Hematopoietic multipotent progenitor cell treated with erythropoietin and hydrocortisone succinate and interleukin-3 and kit ligand, for 17 days (in vitro differentiated cells): ENCODE measurements at regions not wholly inside any gene's neighbourhood (a gene's known extent, or its start where the extent isn't known, plus 50 kb on each side); places are given as distances from the start of the nearest gene placed in this dataset.
"Not testable (repeated sequence)": the region's sequence is repeated elsewhere in the genome, so short reads cannot be mapped to it uniquely, and the experiment has no call there.

Experiments
- DNase-seq: peaks from one replicate; pipeline ENCODE4 v3.0.0-alpha.2; 2015; ENCODE audit warnings: low spot score

DNA sequence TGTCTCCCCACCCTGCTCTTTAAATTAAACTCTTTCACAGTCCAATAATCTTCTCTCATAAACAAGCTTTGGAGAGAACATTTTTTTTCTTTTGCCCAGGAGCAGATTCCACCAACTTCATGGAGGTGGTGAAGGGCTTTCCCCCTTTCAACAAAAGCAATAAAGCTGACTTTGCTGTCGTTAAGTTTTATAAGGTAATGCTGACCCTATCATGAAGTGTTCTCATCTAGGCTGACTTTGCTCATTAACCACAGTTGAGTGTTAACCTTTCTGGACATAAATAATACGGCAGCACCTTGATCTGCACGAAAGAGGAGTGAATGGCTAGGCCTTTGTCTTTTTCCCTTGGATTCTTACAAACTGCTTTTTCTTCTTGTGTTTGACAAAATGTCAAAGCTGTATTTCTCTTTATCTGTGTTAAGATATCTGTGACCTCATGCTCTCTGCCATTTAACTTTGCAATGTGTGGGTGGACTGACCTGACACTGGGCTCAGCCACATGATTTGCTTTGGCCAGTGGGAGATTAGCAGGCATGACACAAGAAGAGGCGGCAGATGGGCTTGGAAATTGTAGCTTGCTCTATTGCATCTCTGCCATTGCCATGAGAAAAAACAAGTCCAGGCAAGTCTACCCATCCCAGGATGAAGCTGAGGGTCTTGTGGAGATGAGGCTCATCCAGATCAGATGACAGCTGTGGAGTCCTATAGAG is 470.9 kb upstream of the CCDC196 start:
- no peak for DNase-seq

DNA sequence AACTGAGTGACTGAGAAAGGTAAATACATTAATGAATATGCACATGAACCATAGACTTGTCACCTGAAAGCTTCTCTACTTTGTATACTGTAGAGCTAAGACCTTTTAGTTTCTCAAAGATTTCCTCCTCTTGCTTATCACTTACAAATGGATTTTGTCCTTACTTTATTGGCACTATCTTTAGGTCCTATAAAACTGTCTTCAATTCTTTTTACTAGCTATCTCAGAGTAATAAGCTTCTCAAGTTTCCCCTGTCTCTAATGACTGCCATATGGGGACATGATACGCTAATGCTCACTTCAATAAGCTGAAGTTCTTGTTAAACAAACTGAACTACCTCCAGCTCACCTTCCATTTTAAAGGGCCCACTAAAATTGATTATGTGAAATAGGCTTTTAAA is 468.2 kb upstream of the CCDC196 start:
- no peak for DNase-seq

DNA sequence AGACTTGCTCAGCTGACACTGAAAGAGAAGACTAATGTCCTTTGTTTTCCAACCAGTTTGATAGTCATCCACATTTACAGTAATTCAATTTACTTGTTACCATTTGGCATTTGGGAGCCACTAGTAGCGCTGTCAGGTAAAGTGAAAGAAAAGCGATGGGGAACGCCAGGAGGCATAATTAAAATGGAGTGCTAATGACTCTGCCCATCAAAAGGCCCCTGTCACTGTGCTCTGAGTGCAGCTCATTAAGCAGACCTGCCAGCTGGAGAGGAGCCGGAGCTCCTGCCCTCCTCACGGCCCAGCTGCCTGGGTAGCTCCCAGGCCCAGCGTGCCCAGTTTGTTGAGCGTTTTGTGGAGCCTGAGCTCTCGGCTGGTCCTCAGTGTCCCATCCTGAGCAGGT is 463.6 kb upstream of the CCDC196 start:
- no peak for DNase-seq

DNA sequence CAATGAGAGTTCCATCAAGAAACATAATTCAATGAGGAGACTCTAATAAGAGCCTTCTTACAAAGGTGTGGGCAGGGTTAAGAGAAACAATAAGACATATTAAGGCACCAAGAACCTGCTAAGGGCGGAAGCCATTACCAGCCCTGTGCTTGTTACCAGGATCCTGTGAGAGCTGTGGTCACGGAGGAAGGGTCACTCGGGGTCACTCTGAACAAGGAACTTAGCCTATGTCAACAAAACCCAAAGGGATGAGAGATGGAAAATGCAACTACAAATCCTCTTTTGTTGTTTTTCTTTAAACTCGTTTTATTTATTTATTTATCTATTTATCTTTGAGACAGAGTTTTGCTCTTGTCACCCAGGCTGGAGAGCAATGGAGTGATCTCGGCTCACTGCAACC is 460.4 kb upstream of the CCDC196 start:
- DNase-seq: no peak

DNA sequence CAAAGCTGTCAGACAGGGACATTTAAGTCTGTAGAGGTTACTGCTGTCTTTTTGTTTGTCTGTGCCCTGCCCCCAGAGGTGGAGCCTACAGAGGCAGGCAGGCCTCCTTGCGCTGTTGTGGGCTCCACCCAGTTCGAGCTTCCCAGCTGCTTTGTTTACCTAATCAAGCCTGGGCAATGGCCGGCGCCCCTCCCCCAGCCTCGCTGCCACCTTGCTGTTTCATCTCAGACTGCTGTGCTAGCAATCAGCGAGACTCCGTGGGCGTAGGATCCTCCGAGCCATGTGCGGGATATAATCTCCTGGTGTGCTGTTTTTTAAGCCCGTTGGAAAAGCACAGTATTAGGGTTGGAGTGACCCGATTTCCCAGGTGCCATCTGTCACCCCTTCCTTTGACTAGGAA is 454.2 kb upstream of the CCDC196 start:
- DNase-seq: not testable (repeated sequence)

DNA sequence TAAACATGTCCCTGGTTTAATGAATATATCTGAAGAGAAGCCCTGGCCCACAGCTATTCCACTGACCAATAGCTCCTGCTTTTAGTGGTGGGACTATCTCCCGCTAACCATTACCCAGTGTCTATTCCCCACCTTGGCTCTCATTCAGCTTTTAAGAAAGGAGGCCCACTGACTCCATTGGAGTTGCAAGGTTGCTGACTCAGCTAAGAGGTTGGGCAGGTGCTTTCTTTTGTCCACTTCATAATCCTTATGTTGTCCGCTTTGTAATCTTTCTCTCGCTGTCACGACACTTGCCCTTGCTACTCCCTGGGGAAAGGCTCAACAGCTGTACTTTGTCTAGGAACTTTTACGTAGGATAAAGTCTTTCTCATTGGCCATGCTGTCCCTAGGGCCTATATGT is 453.4 kb upstream of the CCDC196 start:
- DNase-seq: no peak

DNA sequence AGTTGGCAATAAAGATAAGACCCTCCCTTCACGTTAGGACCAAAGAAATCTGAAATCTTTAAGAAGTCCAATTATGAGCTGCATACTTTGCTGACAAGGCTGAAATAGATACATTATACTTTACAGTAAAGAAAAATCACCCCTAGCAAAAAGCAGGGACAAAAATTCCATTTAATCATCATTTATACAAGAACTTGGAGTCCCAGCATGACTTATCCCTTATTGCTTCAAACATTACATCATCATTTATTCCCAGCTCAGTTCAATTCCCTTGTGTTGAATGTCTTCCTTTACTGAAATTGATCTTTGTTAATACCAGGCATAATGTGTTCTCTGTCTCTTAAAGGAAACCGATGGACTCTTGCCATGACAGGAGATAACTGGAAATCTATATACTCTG is 449.6 kb upstream of the CCDC196 start:
- no peak for DNase-seq

DNA sequence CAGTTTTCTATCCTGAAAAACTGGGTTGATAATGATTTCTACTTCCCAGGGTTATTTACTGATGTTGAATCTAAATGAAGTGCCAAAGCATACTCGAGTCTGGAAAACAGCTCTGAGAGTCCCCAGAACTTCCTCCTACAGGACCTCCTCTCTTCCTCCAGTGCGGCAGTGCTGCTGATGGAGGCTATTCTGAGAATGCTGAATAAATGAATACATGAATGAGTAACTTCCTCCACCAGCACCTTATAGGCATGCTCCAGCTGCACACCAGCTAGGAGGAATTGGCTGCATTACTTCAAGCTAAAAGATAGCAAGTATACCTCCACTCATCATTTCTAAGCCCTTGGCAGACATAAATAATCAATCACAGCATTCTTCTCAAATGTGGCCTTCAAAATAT is 448.8 kb upstream of the CCDC196 start:
- DNase-seq: no peak

DNA sequence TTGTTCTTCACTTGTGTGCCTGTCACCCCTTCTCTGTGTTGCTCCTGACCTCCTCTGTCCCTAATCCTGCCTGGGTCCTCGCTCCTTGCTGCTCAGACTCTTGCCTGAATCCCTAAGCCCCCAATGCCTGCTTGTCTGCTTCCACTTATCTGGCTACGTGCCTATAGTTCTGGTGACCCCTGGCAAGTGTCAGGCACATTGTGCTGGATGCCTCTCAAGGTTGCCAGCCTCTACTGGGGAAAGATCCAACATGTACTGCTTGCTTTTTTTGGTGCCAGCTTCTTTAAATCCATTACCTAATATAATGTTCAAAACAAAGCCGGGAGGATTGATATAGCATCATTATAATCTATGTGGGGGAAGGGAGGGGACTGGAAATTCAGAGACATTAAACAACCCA is 448.0 kb upstream of the CCDC196 start:
- DNase-seq: no peak

DNA sequence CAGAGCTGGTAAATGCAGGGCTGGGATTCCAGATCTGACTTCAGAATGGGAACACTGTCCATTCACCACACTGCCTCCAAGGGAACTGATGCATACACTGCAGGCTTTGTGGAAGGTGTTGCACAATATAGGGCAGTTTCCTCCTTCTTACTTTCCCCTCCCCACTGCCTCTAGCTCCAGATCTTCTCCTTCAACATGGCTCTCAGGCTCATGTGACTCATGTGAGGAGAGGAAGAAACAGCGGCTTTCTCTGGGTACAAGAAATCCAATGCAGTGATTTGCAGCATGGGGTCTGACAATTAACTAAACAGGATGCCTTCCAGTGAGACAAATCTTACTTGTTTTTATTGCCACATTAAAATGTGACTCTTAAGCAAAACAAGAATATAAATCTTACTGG is 447.6 kb upstream of the CCDC196 start:
- no peak for DNase-seq

DNA sequence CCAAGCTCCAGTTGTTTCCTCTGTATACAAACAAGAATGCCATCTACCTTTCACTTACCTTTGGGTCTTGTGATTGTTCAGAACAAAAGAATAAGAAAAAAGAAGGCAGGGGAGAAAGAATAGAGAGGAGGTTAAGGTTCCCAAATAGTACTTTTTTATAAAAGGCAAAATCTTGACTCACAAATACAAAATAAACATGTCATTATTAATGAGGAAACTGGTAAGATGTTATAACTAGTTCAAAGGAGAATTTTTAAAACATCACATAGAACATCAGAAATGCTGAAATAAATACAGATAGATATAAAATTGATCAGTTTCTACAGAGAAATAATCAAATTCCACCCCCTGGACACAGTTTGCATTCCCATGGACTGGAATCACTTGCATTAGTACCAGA is 446.7 kb upstream of the CCDC196 start:
- DNase-seq: no peak

DNA sequence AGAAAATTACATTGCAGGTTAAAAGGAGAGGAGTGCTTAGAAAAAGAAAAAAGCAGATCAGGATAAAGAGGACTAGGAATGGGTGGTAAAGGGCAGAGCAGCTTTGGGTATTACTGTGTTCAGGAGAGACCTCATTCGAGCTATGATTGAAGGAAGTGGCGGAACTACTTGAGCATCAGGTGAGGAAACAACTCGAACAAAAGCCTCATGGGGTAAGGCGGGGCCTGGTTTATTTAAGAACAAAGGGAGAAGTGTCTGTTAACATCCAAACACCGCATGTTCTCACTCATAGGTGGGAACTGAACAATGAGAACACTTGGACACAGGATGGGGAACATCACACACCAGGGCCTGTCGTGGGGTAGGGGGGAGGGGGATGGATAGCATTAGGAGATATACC is 444.6 kb upstream of the CCDC196 start:
- no peak for DNase-seq

DNA sequence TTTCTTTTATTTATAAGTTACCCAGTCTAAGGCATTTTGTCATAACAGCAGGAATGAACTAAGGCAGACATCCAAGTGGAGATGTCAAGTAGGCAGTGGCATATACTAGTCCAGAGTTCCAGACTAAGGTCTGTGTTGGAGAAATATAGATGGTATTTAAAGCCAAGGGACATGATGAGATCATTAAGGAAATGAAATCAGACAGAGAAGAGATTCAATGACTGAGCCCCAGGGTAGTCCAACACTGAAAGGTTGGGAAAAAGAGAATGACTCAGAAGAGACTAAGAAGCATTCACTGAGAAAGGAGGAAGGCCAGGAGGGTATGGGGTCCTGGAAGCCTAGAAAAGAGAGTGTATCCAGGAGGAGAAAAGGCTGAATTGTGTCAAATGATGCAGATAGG is 442.2 kb upstream of the CCDC196 start:
- DNase-seq: no peak

DNA sequence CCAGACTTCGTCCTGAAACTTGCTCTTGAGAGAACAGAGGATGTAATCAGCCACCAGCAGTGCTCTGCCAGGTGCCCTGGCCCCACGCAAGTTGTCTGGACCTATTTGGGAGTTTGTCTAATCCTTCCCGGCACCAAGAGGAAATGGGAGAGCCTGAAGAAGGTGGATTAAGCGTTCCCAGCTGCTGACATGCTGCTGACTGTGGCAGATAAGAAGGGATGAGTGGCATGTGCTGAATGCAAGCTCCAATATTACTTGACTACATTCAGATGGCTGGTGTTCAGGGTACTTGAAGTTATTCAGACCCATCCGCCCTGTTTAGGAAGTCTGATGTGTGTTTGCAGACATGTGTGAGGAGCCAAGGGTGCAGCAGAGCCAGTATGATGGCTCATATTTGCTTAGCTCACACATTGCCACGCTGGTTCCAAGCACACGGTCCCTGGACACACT is 440.6 kb upstream of the CCDC196 start:
- DNase-seq: no peak

DNA sequence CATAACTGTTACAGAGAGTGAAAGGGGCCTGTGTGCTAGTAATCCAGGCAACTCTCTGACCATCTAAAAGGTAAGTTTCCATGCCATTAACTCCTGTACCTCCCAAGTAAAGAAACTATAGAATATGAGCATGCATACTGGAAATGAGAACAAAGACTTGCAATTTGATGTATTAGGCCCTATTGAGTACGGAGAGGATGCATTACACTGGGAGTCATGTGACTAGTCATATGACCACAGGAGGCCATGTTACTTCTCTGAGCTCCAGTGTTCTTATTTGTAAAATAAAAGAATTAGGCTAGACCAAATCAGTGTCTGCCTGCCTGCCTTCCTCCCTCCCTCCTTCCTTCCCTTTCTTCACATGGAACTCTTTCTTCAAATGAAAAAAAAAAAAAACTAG is 440.1 kb upstream of the CCDC196 start:
- DNase-seq: no peak

DNA sequence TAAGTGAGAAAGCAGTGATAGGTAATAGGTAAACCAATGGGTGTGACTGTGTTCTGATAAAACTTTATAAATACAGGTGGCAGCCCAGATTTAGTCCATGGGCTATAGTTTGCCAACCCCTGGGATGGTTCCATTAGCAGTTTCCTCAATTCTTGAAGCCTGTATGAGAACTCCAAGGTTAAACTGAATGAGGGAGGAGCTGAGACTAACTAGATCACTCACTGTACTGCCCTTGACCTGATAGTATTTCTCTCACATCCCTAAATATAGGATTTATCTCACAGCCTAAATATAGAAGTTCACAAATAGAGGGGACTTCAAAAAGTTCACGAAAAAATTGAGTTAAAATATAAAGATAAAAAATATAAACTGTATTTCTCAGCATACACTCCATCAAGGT is 439.6 kb upstream of the CCDC196 start:
- DNase-seq: no peak

DNA sequence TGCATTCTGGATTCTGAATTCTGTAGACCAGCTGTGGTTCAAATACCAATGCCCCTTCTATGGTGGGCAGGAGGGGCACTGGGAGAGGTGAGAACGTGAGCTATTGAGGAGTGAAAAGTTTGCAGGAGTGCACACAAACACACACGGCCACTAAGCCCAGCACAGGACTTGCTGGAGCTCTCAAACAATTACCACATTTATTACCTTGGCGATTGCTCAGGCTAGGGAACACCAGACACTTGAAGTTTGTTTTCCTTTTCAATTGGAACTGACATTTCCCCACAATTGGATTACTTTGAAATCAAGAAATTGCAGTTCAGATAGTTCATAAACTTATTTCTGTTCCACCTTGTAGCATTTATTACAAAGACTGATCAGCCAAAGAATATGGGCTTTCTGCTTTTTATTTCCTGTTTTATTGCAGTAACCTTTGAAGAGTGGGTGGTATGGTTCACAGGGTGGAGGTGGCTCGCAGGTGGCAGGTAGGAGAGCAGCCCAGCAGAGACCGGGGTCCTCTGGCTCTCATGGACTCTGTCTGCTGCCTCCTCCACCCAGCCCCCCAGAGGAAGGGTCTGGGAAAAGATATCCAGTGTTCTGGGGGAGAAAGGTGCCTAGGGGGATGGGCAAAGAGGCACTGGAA is 429.8 kb upstream of the CCDC196 start:
- no peak for DNase-seq

DNA sequence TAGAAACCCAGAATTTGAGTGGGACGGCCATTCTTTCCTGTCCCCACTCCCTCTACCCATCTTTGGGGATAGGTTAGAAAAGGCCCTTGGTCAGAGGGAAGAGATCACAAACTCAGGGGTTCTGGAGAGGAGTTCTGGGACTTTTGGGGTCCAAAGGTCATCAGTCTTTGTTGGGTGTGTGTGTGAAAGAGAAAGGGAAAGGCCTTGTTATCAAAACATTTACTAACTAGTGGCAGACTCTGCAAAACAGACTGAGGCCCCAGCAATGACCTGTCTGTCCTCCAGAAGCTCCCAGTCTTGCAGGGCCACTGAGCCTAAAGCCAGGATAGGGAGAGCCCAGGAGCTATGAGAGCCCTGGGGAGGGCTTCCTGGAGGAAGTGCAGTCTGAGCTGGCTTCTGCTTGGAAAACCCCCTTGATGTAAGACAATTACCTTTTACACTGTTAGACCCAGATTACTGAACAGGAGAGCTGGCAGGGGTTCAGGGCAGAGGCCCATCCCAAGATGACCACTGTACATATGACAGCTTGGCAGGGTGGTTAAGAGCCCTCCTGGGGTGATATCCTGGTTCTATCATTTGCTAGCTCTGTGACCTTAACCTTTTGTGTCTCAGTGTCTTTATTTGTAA is 429.1 kb upstream of the CCDC196 start:
- no peak for DNase-seq

DNA sequence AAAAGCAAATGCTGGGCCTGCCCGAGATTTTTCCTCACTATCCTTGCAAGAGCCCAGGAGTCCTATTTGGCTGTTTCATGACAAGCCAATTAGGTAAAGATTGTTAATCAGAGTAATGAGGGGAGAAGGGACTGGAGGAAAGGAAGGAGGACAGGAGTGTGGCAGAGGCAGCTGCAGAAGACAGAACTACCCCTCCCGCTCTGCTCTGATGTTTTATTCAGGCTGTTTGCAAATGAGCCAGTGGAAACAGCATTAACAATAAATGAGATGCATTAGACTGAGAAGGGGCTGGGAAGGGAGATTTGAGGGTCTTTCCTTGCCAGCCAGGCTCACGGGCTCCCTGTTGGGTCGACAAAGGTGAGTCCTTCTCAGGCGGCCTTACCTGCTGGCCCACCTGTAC is 421.0 kb upstream of the CCDC196 start:
- DNase-seq: no peak

DNA sequence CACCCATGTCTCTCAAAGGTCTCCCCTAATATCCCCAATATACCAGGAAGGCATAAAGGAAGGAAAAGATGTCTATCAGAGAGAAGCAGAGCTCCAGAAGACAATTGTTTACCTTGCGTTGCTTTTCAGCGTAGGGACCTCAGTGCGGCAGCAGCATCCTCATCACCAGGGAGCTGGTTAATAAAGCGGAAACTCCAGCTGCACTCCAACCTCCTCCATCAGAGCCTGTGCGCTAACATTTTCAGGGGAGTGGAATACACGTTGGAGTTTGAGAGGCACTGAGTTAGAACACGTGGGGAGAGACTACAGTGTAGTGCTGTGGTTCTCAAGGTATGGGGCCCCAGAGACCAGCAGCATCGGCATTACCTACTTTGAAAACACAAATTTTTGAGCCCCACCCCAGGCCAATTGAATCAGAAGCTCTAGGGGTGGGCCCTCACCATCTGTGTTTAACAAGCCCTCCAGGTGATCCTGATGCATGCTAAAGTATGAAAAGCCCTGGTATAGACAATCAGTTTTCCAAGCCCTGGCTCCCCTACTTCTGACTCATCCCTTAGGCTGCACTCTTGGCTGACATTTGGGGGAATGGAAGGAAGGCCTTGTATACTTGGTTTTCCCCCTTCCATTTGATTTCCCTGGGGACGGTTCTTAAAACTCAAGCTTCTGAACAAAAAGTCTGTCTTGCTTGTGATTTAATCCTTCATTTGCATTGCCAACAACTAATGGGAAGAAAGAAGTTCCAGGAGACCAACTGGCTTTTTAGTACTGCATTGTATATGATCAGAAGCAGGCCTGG is 419.0 kb upstream of the CCDC196 start:
- no peak for DNase-seq

DNA sequence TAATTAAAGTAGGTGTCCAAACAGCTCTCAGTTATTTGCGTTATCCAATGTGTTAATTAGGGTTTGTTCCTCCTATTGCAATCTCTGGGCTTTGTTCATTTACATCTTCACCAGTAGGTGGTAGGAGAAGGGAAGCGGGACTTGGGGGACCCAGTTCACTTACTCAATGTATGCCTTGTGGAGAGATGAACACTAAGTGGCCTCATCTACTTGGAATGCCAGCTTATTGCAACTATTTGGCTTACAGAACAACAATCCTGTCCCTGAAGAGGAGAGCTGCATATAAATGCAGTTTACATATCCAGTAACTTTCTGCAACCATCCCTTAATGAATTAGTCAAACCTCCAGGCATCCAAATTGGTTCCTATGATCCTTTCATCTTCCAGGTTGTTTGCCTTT is 417.1 kb upstream of the CCDC196 start:
- DNase-seq: no peak

DNA sequence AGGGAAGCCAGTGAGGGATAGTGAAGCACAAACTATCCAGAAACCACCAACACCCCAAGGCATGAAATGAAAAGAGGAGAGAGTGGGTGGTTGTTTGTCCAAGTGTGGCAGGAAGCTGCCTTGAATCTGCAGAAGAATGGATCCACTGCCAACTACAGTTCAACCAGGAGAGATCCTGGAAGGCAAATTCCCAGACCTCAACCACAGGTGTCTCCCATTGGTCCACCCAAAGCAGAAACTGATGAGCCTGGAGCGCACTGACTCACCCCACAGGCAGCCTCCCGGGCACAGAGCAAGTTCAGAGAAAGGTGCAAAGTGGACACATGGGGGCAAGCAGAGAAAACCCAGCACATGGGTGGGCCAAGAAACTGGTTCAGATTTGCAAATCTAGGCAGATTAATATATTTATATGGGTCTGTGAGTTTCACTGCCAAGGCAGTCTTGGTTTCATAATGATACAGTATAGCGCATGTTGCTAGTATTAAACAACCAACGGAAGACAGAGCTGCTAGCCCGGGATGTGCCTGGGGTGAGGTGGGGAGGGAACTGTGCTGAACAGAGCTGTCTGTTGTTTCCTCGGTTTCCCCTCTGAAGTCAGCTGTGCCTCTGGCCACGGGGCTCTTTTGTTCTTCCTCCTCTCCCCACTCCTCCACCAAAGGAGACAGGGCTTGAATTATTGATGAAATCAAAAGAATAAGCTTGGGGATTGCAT is 416.2 kb upstream of the CCDC196 start:
- DNase-seq: no peak
